Transverse colon (tissue), 4 donors: ENCODE measurements at regions not wholly inside any gene's neighbourhood (a gene's known extent, or its start where the extent isn't known, plus 50 kb on each side); places are given as distances from the start of the nearest gene placed in this dataset.

Source experiments
- DNase-seq: peaks from one replicate; pipeline ENCODE4 v3.0.0-alpha.2; 2019
- H3K27ac ChIP-seq, 4 donors: fragments of 200-600 bp; sonication (generic); 2 replicates each; pipeline ENCODE4 v1.5.1; 2016 to 2018; ENCODE audit warnings: inconsistent platforms in 4 of 4
- H3K27me3 ChIP-seq: fragments of 200-600 bp; sonication (generic); 2 replicates; pipeline ENCODE4 v1.5.1; 2017; ENCODE audit warnings: inconsistent platforms
- H3K36me3 ChIP-seq, 4 donors: fragments of 200-600 bp; sonication (generic); 2 replicates each; pipeline ENCODE4 v1.5.1; 2017 to 2019; ENCODE audit warnings: inconsistent platforms in 4 of 4
- H3K4me1 ChIP-seq, 4 donors: fragments of 200-600 bp; sonication (generic); 2 replicates each; pipeline ENCODE4 v1.5.1; 2017 to 2020; ENCODE audit warnings: inconsistent platforms in 4 of 4
- H3K4me3 ChIP-seq, 4 donors: fragments of 200-600 bp; sonication (generic); 1 replicate in 1 of 4; 2 replicates in 3 of 4; pipeline versions ENCODE4 v1.5.1 to v1.6.1; 2017 to 2019; ENCODE audit warnings: inconsistent platforms in 4 of 4
- H3K9me3 ChIP-seq, 2 donors: fragments of 200-600 bp; sonication (generic); 2 replicates each; pipeline ENCODE4 v1.5.1; 2017 to 2019; ENCODE audit warnings: inconsistent platforms in 2 of 2
- EP300 ChIP-seq: sonication (generic); formaldehyde crosslinking; IDR thresholded peaks from one replicate; pipeline ENCODE4 v1.6.1; 2017; ENCODE audit warnings: antibody characterized with exemption, low read depth
- POLR2A ChIP-seq: fragments of 450-650 bp; IDR thresholded peaks from one replicate; pipeline ENCODE4 v1.6.1; 2016; ENCODE audit warnings: antibody characterized with exemption, mild to moderate bottlenecking, moderate library complexity
- POLR2AphosphoS5 ChIP-seq, 3 donors: sonication (generic); formaldehyde crosslinking; IDR thresholded peaks; one replicate each; pipeline ENCODE4 v1.6.1; 2016; ENCODE audit warnings: antibody characterized with exemption in 3 of 3
- WGBS, 2 donors: methylation state at CpG; one replicate each; pipeline ENCODE4 v1.1.5; 2018; ENCODE audit warnings: low coverage in 1 of 2; 5-methylcytosine and 5-hydroxymethylcytosine counted together
- in situ Hi-C, 4 donors: fragments of 200-750 bp; cut with MboI; loops; one replicate each; pipeline versions ENCODE4 v1.15.0 to v1.15.1; 2017; ENCODE audit warnings: low sequenced_read_pairs in 3 of 4, low pct_ligation_motif_present in 1 of 4, low pct_unique_long_range_greater_than_20kb in 1 of 4
- intact Hi-C: fragments of 100-400 bp; cut with DNase I; formaldehyde crosslinking; loops from one replicate; pipeline ENCODE4 v1.15.1; 2023; ENCODE audit warnings: low total_unique reads
- TF ChIP-seq, protein P1 (sequence below), 5 experiments: fragments of 200-600 bp in 3 of 5; fragments of 450-650 bp in 2 of 5; sonication (generic) in 3 of 5; IDR thresholded peaks; 1 replicate in 2 of 5; 2 replicates in 3 of 5; pipeline ENCODE4 v1.5.1; 2016 to 2017; ENCODE audit warnings: antibody characterized with exemption in 5 of 5, inconsistent platforms in 3 of 5, mild to moderate bottlenecking in 2 of 5, moderate library complexity in 1 of 5

DNA sequence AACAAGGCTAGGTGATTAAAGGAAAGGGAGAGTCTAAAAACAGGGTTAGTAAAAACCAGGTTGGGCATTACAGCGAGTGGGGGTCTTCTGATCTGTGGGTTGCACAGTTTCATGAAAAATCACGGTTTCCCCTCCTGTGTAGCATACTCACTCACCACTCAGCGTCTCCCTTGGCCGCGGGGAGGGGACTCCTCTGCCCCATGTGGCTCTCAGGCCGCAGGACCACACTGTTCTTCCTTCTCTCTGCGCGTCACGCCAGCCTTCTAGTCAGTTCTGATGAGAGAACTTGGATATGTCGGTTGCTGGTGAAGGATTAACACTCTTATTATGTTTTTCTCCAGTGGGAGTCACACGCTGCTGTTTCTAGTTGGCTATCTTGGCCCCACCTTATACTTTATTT lies 254.6 kb upstream of the LRRC7 start:
- H3K9me3 ChIP-seq, result no peaks in the 10 kb centered on the region
- in situ Hi-C loops, result no loop called here
- no peak overlapping the region for H3K4me3 ChIP-seq
- no peak overlapping the region for H3K27ac ChIP-seq
- intact Hi-C loops, result no loop called here
- WGBS, 2 donors, result 89 to 92% methylated on average over 6 to 11 of the region's 11 CpGs
- TF ChIP-seq POLR2A, result no peak
- no peak for TF ChIP-seq EP300
- no peak for TF ChIP-seq POLR2AphosphoS5 (IDR thresholded peaks at IDR 0.05)
- TF ChIP-seq, protein P1, sequence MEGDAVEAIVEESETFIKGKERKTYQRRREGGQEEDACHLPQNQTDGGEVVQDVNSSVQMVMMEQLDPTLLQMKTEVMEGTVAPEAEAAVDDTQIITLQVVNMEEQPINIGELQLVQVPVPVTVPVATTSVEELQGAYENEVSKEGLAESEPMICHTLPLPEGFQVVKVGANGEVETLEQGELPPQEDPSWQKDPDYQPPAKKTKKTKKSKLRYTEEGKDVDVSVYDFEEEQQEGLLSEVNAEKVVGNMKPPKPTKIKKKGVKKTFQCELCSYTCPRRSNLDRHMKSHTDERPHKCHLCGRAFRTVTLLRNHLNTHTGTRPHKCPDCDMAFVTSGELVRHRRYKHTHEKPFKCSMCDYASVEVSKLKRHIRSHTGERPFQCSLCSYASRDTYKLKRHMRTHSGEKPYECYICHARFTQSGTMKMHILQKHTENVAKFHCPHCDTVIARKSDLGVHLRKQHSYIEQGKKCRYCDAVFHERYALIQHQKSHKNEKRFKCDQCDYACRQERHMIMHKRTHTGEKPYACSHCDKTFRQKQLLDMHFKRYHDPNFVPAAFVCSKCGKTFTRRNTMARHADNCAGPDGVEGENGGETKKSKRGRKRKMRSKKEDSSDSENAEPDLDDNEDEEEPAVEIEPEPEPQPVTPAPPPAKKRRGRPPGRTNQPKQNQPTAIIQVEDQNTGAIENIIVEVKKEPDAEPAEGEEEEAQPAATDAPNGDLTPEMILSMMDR (IDR thresholded peaks at IDR 0.05), result no peak
- no peaks in the 10 kb centered on the region for H3K36me3 ChIP-seq
- no peaks in the 10 kb centered on the region for H3K4me1 ChIP-seq
- no peak for DNase-seq
- H3K27me3 ChIP-seq, result no peaks in the 10 kb centered on the region

DNA sequence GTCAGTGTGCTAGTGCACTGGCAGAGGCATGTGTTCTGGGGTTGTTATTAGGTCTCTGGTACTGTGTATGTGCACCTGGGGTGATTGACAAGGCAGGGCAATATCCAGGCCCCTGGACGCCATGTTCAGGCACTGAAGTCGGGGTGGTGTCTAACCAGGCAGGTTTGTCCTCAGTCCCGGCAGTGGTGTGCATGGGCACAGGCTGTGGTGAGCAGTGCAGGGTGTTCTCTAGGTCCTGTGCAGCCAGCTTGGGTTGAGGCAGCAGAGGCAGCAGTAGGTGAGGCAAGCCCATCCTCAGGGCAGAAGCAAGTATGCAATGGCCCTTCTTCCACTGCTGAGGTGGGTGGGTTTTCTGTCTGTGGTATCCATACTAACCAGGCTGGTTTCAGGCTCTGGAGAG lies 252.3 kb upstream of the LRRC7 start:
- Histone ChIP-seq H3K4me3 (no peak overlapping the region), H3K27ac (no peak overlapping the region), H3K27me3 (no peaks in the 10 kb centered on the region), H3K4me1 (no peaks in the 10 kb centered on the region), H3K36me3 (no peaks in the 10 kb centered on the region), H3K9me3 (no peaks in the 10 kb centered on the region)
- 94% methylated on average over 3 of the region's 3 CpGs; no CpG with 5 or more reads in 1 of the 2 donors for WGBS, 2 donors
- DNase-seq, result no peak
- intact Hi-C loops (no loop called here), in situ Hi-C loops (no loop called here)
- no peak for TF ChIP-seq POLR2AphosphoS5 (IDR thresholded peaks at IDR 0.05)
- TF ChIP-seq, protein P1 (IDR thresholded peaks at IDR 0.05), result no peak
- TF ChIP-seq EP300, result no peak
- TF ChIP-seq POLR2A, result no peak

DNA sequence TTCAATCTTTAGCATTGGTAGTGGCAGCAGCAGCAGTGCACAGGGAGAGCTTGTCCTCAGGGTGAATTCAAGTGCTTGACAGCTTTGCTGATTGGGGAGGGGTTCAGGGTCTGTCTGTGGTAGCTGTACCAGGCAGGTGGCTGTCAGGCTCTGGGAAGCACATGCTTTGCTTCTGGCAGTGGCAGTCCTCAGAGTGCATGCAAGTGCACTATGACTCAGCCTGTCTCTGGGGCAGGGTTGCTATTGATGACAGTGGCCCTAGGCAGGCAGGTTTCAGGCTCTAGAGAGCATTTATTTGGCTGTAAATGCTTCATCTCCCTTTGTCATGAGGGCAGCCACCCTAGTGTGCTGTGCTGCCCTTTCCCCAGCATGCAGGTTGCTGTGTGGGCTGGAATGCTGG lies 251.9 kb upstream of the LRRC7 start:
- in situ Hi-C loops (no loop called here), intact Hi-C loops (no loop called here)
- no peak for TF ChIP-seq POLR2AphosphoS5 (IDR thresholded peaks at IDR 0.05)
- TF ChIP-seq POLR2A, result no peak
- no peak for TF ChIP-seq EP300
- TF ChIP-seq, protein P1 (IDR thresholded peaks at IDR 0.05), result no peak
- H3K27me3 ChIP-seq, result no peaks in the 10 kb centered on the region
- no peak overlapping the region for H3K27ac ChIP-seq
- H3K4me1 ChIP-seq, result no peaks in the 10 kb centered on the region
- no peaks in the 10 kb centered on the region for H3K9me3 ChIP-seq
- no peaks in the 10 kb centered on the region for H3K36me3 ChIP-seq
- DNase-seq, result no peak
- no peak overlapping the region for H3K4me3 ChIP-seq

DNA sequence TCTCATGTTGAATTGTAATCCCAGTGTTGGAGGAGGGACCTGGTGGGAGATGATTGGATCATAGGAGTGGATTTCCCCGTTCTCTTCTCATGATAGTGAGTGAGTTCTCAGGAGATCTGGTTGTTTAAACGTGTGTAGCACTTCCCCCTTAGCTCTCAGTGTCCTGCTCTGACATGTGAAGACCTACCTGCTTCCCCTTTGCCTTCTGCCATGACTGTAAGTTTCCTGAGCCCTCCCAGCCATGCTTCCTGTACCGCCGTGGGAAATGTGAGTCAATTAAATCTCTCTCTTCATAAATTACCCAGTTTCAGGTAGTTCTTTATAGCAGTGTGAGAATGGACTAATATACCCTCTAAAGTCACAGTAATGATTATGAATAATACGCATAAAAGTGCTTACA lies 248.4 kb upstream of the LRRC7 start:
- intact Hi-C loops, result no loop called here
- no peak for DNase-seq
- H3K27ac ChIP-seq, result no peak overlapping the region
- in situ Hi-C loops, result no loop called here
- no peaks in the 10 kb centered on the region for H3K9me3 ChIP-seq
- H3K36me3 ChIP-seq, result no peaks in the 10 kb centered on the region
- H3K4me3 ChIP-seq, result no peak overlapping the region
- no peaks in the 10 kb centered on the region for H3K4me1 ChIP-seq
- no peaks in the 10 kb centered on the region for H3K27me3 ChIP-seq
- TF ChIP-seq EP300 (no peak), POLR2A (no peak), POLR2AphosphoS5 (IDR thresholded peaks at IDR 0.05) (no peak)
- 59 to 61% methylated on average over 3 to 5 of the region's 5 CpGs for WGBS, 2 donors

DNA sequence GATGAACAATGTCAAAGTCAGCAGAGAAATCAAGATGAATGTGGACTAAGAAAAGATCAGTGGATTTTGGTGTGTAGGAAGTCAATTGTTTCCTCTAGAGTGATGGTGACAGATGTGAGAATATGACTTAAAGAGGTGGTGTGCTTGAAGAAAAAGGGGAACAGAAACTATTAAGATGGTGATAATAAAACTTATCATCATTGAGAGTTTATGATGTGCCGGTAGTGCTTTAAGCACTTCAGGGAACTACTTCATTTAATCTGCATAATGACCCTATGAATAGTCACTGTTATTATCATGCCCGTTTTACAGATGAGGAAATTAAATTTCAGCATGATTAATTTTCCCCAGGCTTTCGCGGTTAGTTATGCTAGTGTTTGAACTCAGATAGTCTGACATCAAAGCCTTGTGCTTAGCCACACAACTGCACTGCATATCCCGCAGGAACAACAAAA lies 246.9 kb upstream of the LRRC7 start:
- no peaks in the 10 kb centered on the region for H3K27me3 ChIP-seq
- no peaks in the 10 kb centered on the region for H3K36me3 ChIP-seq
- H3K4me3 ChIP-seq, result no peak overlapping the region
- intact Hi-C loops, result no loop called here
- no peak overlapping the region for H3K27ac ChIP-seq
- in situ Hi-C loops, result no loop called here
- no peaks in the 10 kb centered on the region for H3K9me3 ChIP-seq
- H3K4me1 ChIP-seq, result no peaks in the 10 kb centered on the region
- TF ChIP-seq EP300, result no peak
- TF ChIP-seq, protein P1 (IDR thresholded peaks at IDR 0.05), result no peak
- no peak for TF ChIP-seq POLR2AphosphoS5 (IDR thresholded peaks at IDR 0.05)
- no peak for TF ChIP-seq POLR2A
- DNase-seq, result no peak
- 57 to 67% methylated on average over 5 of the region's 5 CpGs for WGBS, 2 donors
